DLD1 (cell line): ENCODE measurements at regions not wholly inside any gene's neighbourhood (a gene's known extent, or its start where the extent isn't known, plus 50 kb on each side); places are given as distances from the start of the nearest gene placed in this dataset.

Experiments
- in situ Hi-C: cut with HindIII; loops from 2 replicates; pipeline ENCODE4 v1.10.0; 2017; ENCODE audit warnings: low sequenced_read_pairs

GRCh38 chr11:115699326-115699725 is 195.1 kb upstream of the CADM1 start:
- in situ Hi-C loops: no loop called here

GRCh38 chr11:115698243-115698642 is 194.0 kb upstream of the CADM1 start:
- in situ Hi-C loops: no loop called here

GRCh38 chr11:115696563-115696962 is 192.3 kb upstream of the CADM1 start:
- in situ Hi-C loops: no loop called here

GRCh38 chr11:115695677-115696364 is 191.6 kb upstream of the CADM1 start:
- in situ Hi-C loops: no loop called here

GRCh38 chr11:115693002-115693401 is 188.8 kb upstream of the CADM1 start:
- in situ Hi-C loops: no loop called here

- in situ Hi-C loops: no loop called here
Measured at GRCh38 chr11:115691030-115691429, 186.8 kb upstream of the CADM1 start.

- in situ Hi-C loops: no loop called here
Measured at GRCh38 chr11:115687934-115688333, 183.7 kb upstream of the CADM1 start.

- in situ Hi-C loops: no loop called here
Measured at GRCh38 chr11:115684699-115685098, 180.5 kb upstream of the CADM1 start.

GRCh38 chr11:115684135-115684534 is 179.9 kb upstream of the CADM1 start:
- in situ Hi-C loops: no loop called here

GRCh38 chr11:115682888-115683287 is 178.7 kb upstream of the CADM1 start:
- in situ Hi-C loops: no loop called here

- in situ Hi-C loops: no loop called here
Measured at GRCh38 chr11:115682101-115682500, 177.9 kb upstream of the CADM1 start.

GRCh38 chr11:115679945-115680344 is 175.7 kb upstream of the CADM1 start:
- in situ Hi-C loops: no loop called here

- in situ Hi-C loops: no loop called here
Measured at GRCh38 chr11:115678942-115679341, 174.7 kb upstream of the CADM1 start.

GRCh38 chr11:115677190-115677589 is 173.0 kb upstream of the CADM1 start:
- in situ Hi-C loops: no loop called here

- in situ Hi-C loops: no loop called here
Measured at GRCh38 chr11:115676768-115677167, 172.6 kb upstream of the CADM1 start.

- in situ Hi-C loops: no loop called here
Measured at GRCh38 chr11:115676206-115676605, 172.0 kb upstream of the CADM1 start.

GRCh38 chr11:115674937-115675544 is 170.8 kb upstream of the CADM1 start:
- in situ Hi-C loops: no loop called here

- in situ Hi-C loops: no loop called here
Measured at GRCh38 chr11:115674176-115674936, 170.1 kb upstream of the CADM1 start.

GRCh38 chr11:115673720-115674119 is 169.5 kb upstream of the CADM1 start:
- in situ Hi-C loops: no loop called here

- in situ Hi-C loops: no loop called here
Measured at GRCh38 chr11:115672999-115673411, 168.8 kb upstream of the CADM1 start.

GRCh38 chr11:115672412-115672811 is 168.2 kb upstream of the CADM1 start:
- in situ Hi-C loops: no loop called here
